Activated CD4-positive, alpha-beta T cell treated with anti-CD3 and anti-CD28 coated beads for 4 hours (primary cell): ENCODE measurements at regions not wholly inside any gene's neighbourhood (a gene's known extent, or its start where the extent isn't known, plus 50 kb on each side); places are given as distances from the start of the nearest gene placed in this dataset.

Experiments used
- DNase-seq, 2 donors: peaks; one replicate each; pipeline ENCODE4 v3.0.0-alpha.2; 2020

GRCh38 chr2:47234456-47234855 is 58.1 kb upstream of the CALM2 start:
- DNase-seq = no peak

GRCh38 chr2:47232738-47233415 is 56.6 kb upstream of the CALM2 start:
- DNase-seq = no peak

GRCh38 chr2:47230418-47230817 is 54.1 kb upstream of the CALM2 start:
- no peak for DNase-seq

GRCh38 chr2:47227532-47228279 is 51.4 kb upstream of the CALM2 start:
- no peak for DNase-seq

GRCh38 chr2:47226923-47227220 is 50.6 kb upstream of the CALM2 start:
- no peak for DNase-seq

- DNase-seq = no peak
These were observed 50.0 kb upstream of the CALM2 start for GRCh38 chr2:47226132-47226922.
